Kidney epithelial cell (primary cell): ENCODE measurements at regions not wholly inside any gene's neighbourhood (a gene's known extent, or its start where the extent isn't known, plus 50 kb on each side); places are given as distances from the start of the nearest gene placed in this dataset.

Experiments used
- DNase-seq: peaks from one replicate; pipeline ENCODE4 v3.0.0-alpha.2; 2010; ENCODE audit warnings: low read depth
- H3K27me3 ChIP-seq: 2 replicates; pipeline ENCODE4 v1.6.0; 2011; ENCODE audit warnings: low read length; ENCODE audit not compliant: control insufficient read depth, insufficient read depth
- H3K36me3 ChIP-seq: 2 replicates; pipeline ENCODE4 v1.5.1; 2011; ENCODE audit warnings: low read length; ENCODE audit not compliant: control insufficient read depth, insufficient read depth
- H3K4me3 ChIP-seq: 2 replicates; pipeline ENCODE4 v1.5.1; 2011; ENCODE audit warnings: low read depth, mild to moderate bottlenecking, control low read depth, low read length
- CTCF ChIP-seq: IDR thresholded peaks from 2 replicates; pipeline ENCODE4 v1.5.1; 2011; ENCODE audit warnings: mild to moderate bottlenecking, moderate library complexity, low read length, control low read depth, inconsistent platforms; ENCODE audit not compliant: insufficient read depth, poor library complexity, severe bottlenecking

- Histone ChIP-seq H3K27me3 (no peaks in the 10 kb centered on the region), H3K36me3 (no peaks in the 10 kb centered on the region), H3K4me3 (no peak overlapping the region)
- no peak for DNase-seq
- no peak for TF ChIP-seq CTCF
Measured at GRCh38 chrX:42515939-42516338, 262.0 kb downstream of the PPP1R2C start.

- Histone ChIP-seq H3K36me3 (no peaks in the 10 kb centered on the region), H3K27me3 (no peaks in the 10 kb centered on the region), H3K4me3 (no peak overlapping the region)
- TF ChIP-seq CTCF: no peak
- DNase-seq: no peak
Measured at GRCh38 chrX:42505016-42505415, 272.9 kb downstream of the PPP1R2C start.

GRCh38 chrX:42499620-42500019 lies 278.3 kb downstream of the PPP1R2C start:
- Histone ChIP-seq H3K4me3 (no peak overlapping the region), H3K36me3 (no peaks in the 10 kb centered on the region), H3K27me3 (no peaks in the 10 kb centered on the region)
- no peak for DNase-seq
- no peak for TF ChIP-seq CTCF

GRCh38 chrX:42497356-42497755 lies 280.6 kb downstream of the PPP1R2C start:
- H3K27me3 ChIP-seq: no peaks in the 10 kb centered on the region
- no peak for TF ChIP-seq CTCF
- H3K36me3 ChIP-seq: no peaks in the 10 kb centered on the region
- no peak overlapping the region for H3K4me3 ChIP-seq
- no peak for DNase-seq

- TF ChIP-seq CTCF: no peak
- no peak for DNase-seq
Measured at GRCh38 chrX:42496239-42496638, 281.7 kb downstream of the PPP1R2C start.

GRCh38 chrX:42495139-42495538 lies 282.8 kb downstream of the PPP1R2C start:
- H3K36me3 ChIP-seq: no peaks in the 10 kb centered on the region
- TF ChIP-seq CTCF: no peak
- DNase-seq: no peak
- no peaks in the 10 kb centered on the region for H3K27me3 ChIP-seq
- H3K4me3 ChIP-seq: no peak overlapping the region

More at GRCh38 chrX:42496239-42496638, 281.7 kb downstream of the PPP1R2C start:
- no peaks in the 10 kb centered on the region for H3K36me3 ChIP-seq
- H3K4me3 ChIP-seq: no peak overlapping the region
- no peaks in the 10 kb centered on the region for H3K27me3 ChIP-seq
